GM12878 (cell line): ENCODE measurements at regions not wholly inside any gene's neighbourhood (a gene's known extent, or its start where the extent isn't known, plus 50 kb on each side); places are given as distances from the start of the nearest gene placed in this dataset.

ENCODE experiments used
- EP300 ChIP-seq, 2 experiments: fragments of 150-350 bp in 1 of 2; IDR thresholded peaks; 2 replicates each; pipeline ENCODE4 v1.6.1; 2011 to 2012; ENCODE audit warnings: low read depth in 2 of 2, low read length in 2 of 2, borderline replicate concordance in 1 of 2, improper control_type of control experiment in 1 of 2, inconsistent platforms in 1 of 2; ENCODE audit not compliant: control insufficient read depth in 1 of 2
- MTA3 ChIP-seq: IDR thresholded peaks from 2 replicates; pipeline ENCODE4 v1.6.1; 2012; ENCODE audit warnings: low read length, inconsistent platforms, borderline replicate concordance
- MYC ChIP-seq: IDR thresholded peaks from 2 replicates; pipeline ENCODE4 v1.6.1; 2011; ENCODE audit warnings: mild to moderate bottlenecking, low read length, moderate library complexity, inconsistent platforms; ENCODE audit not compliant: insufficient read depth, insufficient replicate concordance, insufficient read length, severe bottlenecking
- TCF12 ChIP-seq: IDR thresholded peaks from 2 replicates; pipeline ENCODE4 v1.6.1; 2011; ENCODE audit warnings: low read depth, mild to moderate bottlenecking, low read length
- TF ChIP-seq, protein P1 (sequence below), 3 experiments: IDR thresholded peaks in 2 of 3; conservative IDR thresholded peaks in 1 of 3; 2 replicates each; pipeline ENCODE4 v1.5.1; 2011; ENCODE audit warnings: low read depth in 3 of 3, low read length in 3 of 3, mild to moderate bottlenecking in 3 of 3, control low read depth in 2 of 3, moderate library complexity in 2 of 3, inconsistent platforms in 1 of 3, mixed read lengths in 1 of 3; ENCODE audit not compliant: control insufficient read depth in 2 of 3, insufficient read depth in 1 of 3; ENCODE audit errors: extremely low read depth in 1 of 3
- TF ChIP-seq, protein P2 (sequence below): fragments of 450-650 bp; IDR thresholded peaks from 2 replicates; pipeline ENCODE4 v1.6.1; 2016; ENCODE audit warnings: mild to moderate bottlenecking

DNA sequence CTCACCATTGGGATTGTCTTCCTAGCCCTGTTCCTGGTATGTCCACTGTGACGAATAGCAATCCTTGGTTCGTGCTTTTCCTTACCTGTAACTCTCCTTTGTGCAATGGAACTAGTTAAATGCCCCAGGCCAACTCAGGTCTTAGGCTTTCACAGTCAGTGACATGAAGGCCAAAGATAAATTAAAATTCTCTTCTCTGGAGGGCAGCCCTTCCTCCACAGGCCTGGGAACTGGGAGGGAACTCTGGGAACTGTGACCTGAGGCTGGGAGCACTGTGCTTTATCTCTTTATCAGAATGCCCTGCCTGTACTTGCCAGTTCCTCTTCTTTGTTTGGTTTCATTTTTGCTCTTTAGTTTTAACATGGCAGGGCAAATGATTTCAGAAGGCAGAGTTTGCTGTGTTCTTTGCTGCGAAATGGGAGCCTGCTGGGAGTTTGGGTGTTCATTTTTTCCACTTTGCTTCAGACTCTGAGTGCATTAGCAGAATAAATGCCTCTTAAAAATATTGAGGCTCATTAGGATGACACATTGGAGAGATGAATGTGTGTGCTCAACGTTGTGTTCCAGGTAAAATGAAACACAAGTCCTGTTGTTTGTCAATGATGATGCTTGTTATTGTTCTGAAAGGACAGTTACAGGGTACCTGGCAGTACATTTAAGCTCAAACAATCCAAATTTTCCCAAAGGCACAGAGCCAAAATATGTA, 118.1 kb downstream of the NUDT12 start:
- TF ChIP-seq, protein P1, sequence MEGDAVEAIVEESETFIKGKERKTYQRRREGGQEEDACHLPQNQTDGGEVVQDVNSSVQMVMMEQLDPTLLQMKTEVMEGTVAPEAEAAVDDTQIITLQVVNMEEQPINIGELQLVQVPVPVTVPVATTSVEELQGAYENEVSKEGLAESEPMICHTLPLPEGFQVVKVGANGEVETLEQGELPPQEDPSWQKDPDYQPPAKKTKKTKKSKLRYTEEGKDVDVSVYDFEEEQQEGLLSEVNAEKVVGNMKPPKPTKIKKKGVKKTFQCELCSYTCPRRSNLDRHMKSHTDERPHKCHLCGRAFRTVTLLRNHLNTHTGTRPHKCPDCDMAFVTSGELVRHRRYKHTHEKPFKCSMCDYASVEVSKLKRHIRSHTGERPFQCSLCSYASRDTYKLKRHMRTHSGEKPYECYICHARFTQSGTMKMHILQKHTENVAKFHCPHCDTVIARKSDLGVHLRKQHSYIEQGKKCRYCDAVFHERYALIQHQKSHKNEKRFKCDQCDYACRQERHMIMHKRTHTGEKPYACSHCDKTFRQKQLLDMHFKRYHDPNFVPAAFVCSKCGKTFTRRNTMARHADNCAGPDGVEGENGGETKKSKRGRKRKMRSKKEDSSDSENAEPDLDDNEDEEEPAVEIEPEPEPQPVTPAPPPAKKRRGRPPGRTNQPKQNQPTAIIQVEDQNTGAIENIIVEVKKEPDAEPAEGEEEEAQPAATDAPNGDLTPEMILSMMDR (IDR thresholded peaks at IDR 0.05 in 2 of 3, conservative IDR thresholded peaks at IDR 0.05 in 1 of 3; ENCODE audit: control insufficient read depth in 2 of 3, extremely low read depth in 1 of 3, insufficient read depth in 1 of 3, low read depth in 3 of 3, low read length in 3 of 3): no peak
- TF ChIP-seq TCF12 (no peak), MTA3 (no peak), MYC (no peak), EP300 (IDR thresholded peaks at IDR 0.05; ENCODE audit: borderline replicate concordance in 1 of 2, control insufficient read depth in 1 of 2, low read depth in 2 of 2, low read length in 2 of 2) (no peak)
- TF ChIP-seq, protein P2, sequence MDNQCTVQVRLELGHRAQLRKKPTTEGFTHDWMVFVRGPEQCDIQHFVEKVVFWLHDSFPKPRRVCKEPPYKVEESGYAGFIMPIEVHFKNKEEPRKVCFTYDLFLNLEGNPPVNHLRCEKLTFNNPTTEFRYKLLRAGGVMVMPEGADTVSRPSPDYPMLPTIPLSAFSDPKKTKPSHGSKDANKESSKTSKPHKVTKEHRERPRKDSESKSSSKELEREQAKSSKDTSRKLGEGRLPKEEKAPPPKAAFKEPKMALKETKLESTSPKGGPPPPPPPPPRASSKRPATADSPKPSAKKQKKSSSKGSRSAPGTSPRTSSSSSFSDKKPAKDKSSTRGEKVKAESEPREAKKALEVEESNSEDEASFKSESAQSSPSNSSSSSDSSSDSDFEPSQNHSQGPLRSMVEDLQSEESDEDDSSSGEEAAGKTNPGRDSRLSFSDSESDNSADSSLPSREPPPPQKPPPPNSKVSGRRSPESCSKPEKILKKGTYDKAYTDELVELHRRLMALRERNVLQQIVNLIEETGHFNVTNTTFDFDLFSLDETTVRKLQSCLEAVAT: no peak
